Retinal pigment epithelial cell (primary cell): ENCODE measurements at regions not wholly inside any gene's neighbourhood (a gene's known extent, or its start where the extent isn't known, plus 50 kb on each side); places are given as distances from the start of the nearest gene placed in this dataset.
"Not testable (repeated sequence)": the region's sequence is repeated elsewhere in the genome, so short reads cannot be mapped to it uniquely, and the experiment has no call there.

ENCODE experiments used
- DNase-seq: peaks from one replicate; pipeline ENCODE4 v3.0.0-alpha.2; 2010; ENCODE audit warnings: low read depth
- H3K4me3 ChIP-seq: 2 replicates; pipeline ENCODE4 v1.5.1; 2011; ENCODE audit warnings: mild to moderate bottlenecking, low read length, control low read depth, moderate library complexity
- TF ChIP-seq, protein P1 (sequence below): conservative IDR thresholded peaks from 2 replicates; pipeline ENCODE4 v1.5.1; 2011; ENCODE audit warnings: low read depth, low read length, control low read depth, inconsistent platforms

DNA sequence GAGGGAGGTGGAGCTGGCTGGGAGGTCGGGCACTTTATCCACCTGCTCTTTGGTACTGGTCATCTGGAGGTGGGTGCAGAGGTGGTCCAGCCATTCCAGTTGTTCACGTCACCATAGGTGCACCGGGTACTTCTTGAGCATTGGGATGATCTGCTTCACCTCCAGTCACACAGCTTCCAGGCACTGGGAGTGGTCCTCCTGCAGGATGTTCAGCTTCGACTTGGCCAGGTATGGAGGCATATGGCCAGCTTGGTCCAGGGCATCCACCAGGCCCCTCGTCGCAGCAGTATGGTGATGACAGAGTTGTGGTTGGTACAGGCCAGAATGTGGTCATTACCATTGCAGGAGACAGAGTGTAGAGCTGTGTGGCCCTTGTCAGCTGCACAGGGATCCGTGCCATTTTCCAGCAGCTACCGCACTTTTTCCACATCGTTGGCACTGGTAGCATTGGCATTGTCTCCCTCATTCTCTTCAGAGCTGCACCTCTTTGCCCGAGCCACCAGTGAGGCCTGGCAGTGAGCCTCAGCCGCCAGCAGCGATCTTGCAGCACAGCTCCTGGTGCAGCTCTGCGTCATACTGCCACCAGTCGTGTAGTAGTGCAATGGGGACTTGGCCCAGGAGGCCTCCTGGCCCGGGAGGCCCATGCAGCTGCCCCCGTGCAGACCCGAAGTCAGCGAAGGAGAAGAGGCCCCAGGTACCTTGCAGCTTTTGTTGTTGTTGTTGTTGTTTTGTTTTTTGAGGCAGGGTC is 150.9 kb downstream of the ZNF22 start:
- no peak for DNase-seq
- TF ChIP-seq, protein P1, sequence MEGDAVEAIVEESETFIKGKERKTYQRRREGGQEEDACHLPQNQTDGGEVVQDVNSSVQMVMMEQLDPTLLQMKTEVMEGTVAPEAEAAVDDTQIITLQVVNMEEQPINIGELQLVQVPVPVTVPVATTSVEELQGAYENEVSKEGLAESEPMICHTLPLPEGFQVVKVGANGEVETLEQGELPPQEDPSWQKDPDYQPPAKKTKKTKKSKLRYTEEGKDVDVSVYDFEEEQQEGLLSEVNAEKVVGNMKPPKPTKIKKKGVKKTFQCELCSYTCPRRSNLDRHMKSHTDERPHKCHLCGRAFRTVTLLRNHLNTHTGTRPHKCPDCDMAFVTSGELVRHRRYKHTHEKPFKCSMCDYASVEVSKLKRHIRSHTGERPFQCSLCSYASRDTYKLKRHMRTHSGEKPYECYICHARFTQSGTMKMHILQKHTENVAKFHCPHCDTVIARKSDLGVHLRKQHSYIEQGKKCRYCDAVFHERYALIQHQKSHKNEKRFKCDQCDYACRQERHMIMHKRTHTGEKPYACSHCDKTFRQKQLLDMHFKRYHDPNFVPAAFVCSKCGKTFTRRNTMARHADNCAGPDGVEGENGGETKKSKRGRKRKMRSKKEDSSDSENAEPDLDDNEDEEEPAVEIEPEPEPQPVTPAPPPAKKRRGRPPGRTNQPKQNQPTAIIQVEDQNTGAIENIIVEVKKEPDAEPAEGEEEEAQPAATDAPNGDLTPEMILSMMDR = no peak
- no peak overlapping the region for H3K4me3 ChIP-seq

DNA sequence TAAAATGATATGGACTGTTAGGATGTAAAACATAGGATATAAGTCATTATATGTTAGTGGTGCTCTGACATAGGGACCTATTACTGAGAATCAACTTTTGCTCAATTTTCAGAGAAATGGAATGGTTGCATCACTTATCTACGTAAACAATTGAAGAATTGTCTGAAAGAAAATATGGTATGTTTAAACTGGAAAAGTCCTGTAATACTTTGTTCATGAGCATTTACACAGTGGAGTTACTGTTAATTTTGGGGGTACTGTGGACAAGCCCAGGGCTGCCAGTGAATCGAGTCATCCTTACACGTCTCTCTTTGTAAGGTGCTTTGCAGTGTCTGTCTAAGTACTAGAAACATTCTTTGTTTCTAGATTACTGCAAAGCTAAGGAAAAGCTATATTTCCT is 152.0 kb downstream of the ZNF22 start:
- DNase-seq = no peak
- no peak overlapping the region for H3K4me3 ChIP-seq
- TF ChIP-seq, protein P1 = no peak

DNA sequence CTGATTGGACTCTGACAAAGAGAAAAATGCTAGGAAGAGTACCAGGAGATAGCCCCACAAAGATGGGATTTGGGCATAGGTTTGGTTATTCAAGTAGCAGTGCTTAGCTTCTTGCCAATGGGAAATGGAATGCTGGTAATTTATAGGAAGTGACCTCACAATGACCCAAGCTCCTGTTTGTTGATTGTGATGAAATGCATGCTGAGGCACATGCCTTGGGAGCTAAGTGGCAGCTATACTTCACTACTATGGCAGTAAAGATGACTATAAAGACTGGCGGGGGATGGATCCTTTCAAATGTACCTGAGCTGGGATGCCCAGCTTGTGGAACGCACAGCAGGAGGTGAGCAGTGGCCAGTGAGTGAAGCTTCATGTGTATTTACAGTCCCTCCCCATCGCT is 153.8 kb downstream of the ZNF22 start:
- no peak for DNase-seq
- H3K4me3 ChIP-seq = no peak overlapping the region
- TF ChIP-seq, protein P1 = no peak

DNA sequence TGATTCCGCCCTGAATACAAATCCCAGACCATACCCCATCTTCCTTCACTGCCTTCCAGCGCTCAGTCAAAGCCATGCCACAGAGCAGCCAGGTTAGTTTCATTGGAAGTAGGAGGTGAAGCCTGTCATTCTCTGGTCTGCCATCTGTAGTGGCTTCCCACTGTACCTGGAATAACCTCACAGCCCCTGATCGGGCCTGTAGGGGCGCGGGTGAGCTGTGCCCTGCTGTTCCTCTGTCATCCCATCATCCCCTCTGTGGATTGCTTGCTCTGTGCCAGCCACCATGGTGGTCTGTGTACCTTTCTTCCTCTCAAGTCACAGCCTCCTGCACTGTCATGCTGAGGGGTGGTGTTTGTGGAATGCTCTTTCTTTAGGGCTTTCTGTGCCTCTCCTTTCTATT is 155.1 kb downstream of the ZNF22 start:
- TF ChIP-seq, protein P1 = no peak
- no peak for DNase-seq
- no peak overlapping the region for H3K4me3 ChIP-seq

DNA sequence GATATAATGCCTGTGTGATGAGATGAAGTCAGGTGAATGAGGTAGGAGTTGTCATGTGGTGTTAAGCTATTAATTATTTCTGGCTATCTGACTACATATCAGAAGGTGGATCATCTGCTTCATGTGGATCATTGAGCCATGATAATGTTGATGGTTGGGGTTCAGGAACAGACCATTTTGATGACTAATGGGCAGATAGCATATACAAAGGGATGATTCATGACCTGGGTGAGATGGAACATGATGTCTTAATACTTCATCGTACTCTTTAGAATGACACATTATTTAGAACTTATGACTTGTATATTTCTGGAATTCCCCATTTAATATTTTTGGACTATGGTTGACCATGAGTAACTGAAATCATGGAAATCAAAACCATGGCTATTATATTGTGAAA is 155.1 kb downstream of the OR13A1 start:
- TF ChIP-seq, protein P1 = no peak
- no peak for DNase-seq
- no peak overlapping the region for H3K4me3 ChIP-seq

DNA sequence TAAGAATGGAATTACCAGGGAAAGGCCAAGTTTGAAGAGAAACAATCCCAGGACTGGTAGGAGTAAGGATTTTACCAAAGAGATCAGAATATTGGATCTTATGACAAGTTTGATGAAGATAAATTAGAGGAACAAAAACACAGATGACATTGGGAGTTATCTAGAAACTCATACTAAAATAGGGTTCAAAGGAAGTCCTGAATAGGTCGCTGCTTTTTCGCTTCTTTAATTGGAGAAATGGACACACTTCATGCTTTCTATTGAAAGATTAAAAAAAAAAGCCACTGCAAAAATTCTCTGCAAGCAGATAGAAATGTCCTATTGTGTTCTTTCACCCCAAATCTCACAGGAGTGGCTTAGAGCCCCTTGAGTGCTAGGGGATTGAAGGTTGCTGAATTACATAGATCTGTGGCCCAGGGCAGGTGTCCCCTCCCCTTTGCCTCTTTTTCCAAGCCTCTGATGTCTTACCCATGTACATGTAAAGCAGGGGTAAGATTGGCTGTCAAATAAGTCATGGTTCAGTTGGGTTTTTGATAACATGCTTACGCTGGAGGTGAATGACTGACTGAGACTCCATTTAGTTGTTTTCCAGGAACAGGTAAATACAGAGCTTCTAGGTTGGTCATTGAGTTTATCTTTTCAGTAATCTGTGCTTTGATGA is 152.0 kb downstream of the OR13A1 start:
- TF ChIP-seq, protein P1 = no peak

DNA sequence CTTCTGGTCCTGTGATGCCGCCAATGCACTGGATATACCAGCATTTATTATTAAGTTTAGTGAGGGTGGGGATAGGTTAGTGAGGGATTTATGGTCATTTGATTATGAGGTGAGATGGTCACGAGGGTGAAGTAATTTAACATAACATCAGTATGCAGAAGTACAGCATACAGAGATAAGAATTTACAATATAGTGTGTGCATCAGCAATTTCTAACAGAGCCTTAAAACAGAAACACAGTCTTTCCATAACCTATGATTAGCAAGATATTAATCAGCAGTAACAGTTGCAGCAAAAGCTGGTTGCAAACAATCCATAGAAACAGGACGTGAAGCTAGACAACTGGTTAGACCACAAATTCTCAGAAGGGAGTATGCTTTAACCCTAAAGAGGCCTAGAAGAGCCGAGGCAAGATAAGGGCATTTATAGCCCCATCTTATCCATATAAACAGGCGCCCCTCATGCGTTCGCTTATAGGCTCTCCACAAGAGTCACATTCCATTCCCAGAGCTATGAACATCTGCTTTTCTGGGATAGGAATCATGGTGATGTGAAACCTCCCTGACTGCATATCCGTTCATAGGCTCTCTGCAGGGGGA is 139.8 kb downstream of the OR13A1 start:
- H3K4me3 ChIP-seq, DNase-seq: not testable (repeated sequence)

More for the DNA sequence above, 152.0 kb downstream of the OR13A1 start:
- DNase-seq = no peak
- H3K4me3 ChIP-seq = no peak overlapping the region
